ENCODE measurements at regions not wholly inside any gene's neighbourhood (a gene's known extent, or its start where the extent isn't known, plus 50 kb on each side); places are given as distances from the start of the nearest gene placed in this dataset.

DNA sequence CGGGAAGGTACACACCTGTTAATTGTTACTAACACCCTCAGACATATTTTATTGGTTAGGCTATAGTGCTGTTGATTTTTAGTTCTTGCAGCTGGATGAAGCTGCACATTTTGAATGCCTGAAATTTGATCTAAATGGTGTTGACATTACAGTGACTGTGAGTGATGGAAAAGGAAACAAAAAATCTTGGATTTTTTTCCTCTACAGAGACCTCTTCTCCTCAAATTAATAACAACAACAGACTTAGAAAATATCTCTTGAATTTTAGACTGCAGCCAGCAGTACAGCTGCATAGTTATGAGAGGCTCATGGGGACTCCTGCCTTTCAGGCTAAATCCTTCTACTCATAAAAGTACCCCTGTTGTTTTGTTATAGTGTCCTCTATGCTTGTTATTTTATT, 500.5 kb upstream of the SPRY2 start:
- Histone ChIP-seq H3K79me1 (ENCODE audit: low read depth in 1 of 2, low read length in 2 of 2) (no peaks in the 10 kb centered on the region), H3K9ac (ENCODE audit: low read depth, low read length) (no peak overlapping the region), H2BK20ac (ENCODE audit: low read depth, low read length) (no peak overlapping the region), H2BK120ac (ENCODE audit: low read depth, low read length) (no peak overlapping the region), H3K4me1 (ENCODE audit: control insufficient read depth, insufficient read depth, low read length) (no peaks in the 10 kb centered on the region), H2BK15ac (ENCODE audit: low read depth, low read length) (no peak overlapping the region), H3K27ac (ENCODE audit: insufficient read depth, low read length) (no peak overlapping the region), H3K9me1 (ENCODE audit: insufficient read depth, low read length) (no peaks in the 10 kb centered on the region), H3K4me3 (ENCODE audit: insufficient read depth, low read depth, low read length) (no peak overlapping the region), H3K23ac (ENCODE audit: low read depth, low read length) (no peak overlapping the region), H4K5ac (ENCODE audit: low read depth, low read length) (no peak overlapping the region), H3K14ac (replicated peaks; ENCODE audit: low read depth, low read length) (no peak overlapping the region), H2AFZ (replicated peaks; ENCODE audit: low read length, poor library complexity) (no peak overlapping the region), H4K8ac (ENCODE audit: low read depth in 2 of 2, low read length in 2 of 2) (no peak overlapping the region), H3K27me3 (ENCODE audit: control insufficient read depth, insufficient read depth, low read length) (no peaks in the 10 kb centered on the region), H2BK5ac (ENCODE audit: low read depth, low read length, poor library complexity, severe bottlenecking) (no peak overlapping the region), H3K9me3 (ENCODE audit: control insufficient read depth, insufficient read depth, low read length) (peaks cover 6% of the 10 kb centered on the region), H2AK5ac (ENCODE audit: low read depth, low read length) (no peak overlapping the region), H2AK9ac (replicated peaks; ENCODE audit: low read depth, low read length, poor library complexity) (no peak overlapping the region), H3K56ac (ENCODE audit: extremely low read depth, insufficient read depth, low read length) (no peak overlapping the region), H4K91ac (ENCODE audit: insufficient read depth, low read depth, low read length) (no peak overlapping the region), H3K36me3 (ENCODE audit: control insufficient read depth, insufficient read depth, low read length) (no peaks in the 10 kb centered on the region), H3K4ac (ENCODE audit: low read depth, low read length) (no peak overlapping the region), H3K18ac (ENCODE audit: low read depth, low read length) (no peak overlapping the region), H4K20me1 (ENCODE audit: insufficient read depth, low read length) (no peaks in the 10 kb centered on the region), H3K4me2 (ENCODE audit: low read depth, low read length) (no peak overlapping the region)
- DNase-seq, result no peak
- no TSS peak for BruUV-seq (replicated peaks)
- ChIA-PET CTCF (no interaction called here), POLR2A (ENCODE audit: unreplicated experiment) (no interaction called here)
- TF ChIP-seq POLR2A (IDR thresholded peaks at IDR 0.05; ENCODE audit: low read depth, low read length) (no peak), RCOR1 (IDR thresholded peaks at IDR 0.05; ENCODE audit: insufficient replicate concordance, low read length) (no peak), RAD21 (IDR thresholded peaks at IDR 0.05; ENCODE audit: low read length) (no peak), MXI1 (IDR thresholded peaks at IDR 0.05; ENCODE audit: borderline replicate concordance, low read depth, low read length) (no peak), MAFK (IDR thresholded peaks at IDR 0.05; ENCODE audit: low read depth, low read length) (no peak), CEBPB (IDR thresholded peaks at IDR 0.05; ENCODE audit: low read depth, low read length) (no peak), NFE2L2 (IDR thresholded peaks at IDR 0.05; ENCODE audit: low read depth, low read length) (no peak), BHLHE40 (IDR thresholded peaks at IDR 0.05; ENCODE audit: low read depth, low read length) (no peak), CHD1 (IDR thresholded peaks at IDR 0.05; ENCODE audit: low read depth, low read length) (no peak), SMC3 (IDR thresholded peaks at IDR 0.05; ENCODE audit: low read depth, low read length) (no peak), MAZ (IDR thresholded peaks at IDR 0.05; ENCODE audit: borderline replicate concordance, low read depth, low read length) (no peak), USF2 (IDR thresholded peaks at IDR 0.05; ENCODE audit: low read depth, low read length) (no peak), FOS (IDR thresholded peaks at IDR 0.05; ENCODE audit: low read depth, low read length) (no peak)
- TF ChIP-seq, protein P1, sequence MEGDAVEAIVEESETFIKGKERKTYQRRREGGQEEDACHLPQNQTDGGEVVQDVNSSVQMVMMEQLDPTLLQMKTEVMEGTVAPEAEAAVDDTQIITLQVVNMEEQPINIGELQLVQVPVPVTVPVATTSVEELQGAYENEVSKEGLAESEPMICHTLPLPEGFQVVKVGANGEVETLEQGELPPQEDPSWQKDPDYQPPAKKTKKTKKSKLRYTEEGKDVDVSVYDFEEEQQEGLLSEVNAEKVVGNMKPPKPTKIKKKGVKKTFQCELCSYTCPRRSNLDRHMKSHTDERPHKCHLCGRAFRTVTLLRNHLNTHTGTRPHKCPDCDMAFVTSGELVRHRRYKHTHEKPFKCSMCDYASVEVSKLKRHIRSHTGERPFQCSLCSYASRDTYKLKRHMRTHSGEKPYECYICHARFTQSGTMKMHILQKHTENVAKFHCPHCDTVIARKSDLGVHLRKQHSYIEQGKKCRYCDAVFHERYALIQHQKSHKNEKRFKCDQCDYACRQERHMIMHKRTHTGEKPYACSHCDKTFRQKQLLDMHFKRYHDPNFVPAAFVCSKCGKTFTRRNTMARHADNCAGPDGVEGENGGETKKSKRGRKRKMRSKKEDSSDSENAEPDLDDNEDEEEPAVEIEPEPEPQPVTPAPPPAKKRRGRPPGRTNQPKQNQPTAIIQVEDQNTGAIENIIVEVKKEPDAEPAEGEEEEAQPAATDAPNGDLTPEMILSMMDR (conservative IDR thresholded peaks at IDR 0.05; ENCODE audit: low read depth, low read length), result no peak
- intact Hi-C loops (cut with micrococcal nuclease) (no loop called here), dilution Hi-C loops (cut with HindIII; ENCODE audit: low sequenced_read_pairs, unreplicated experiment) (no loop called here), in situ Hi-C loops (cut with MboI; ENCODE audit: low sequenced_read_pairs) (no loop called here)
- ATAC-seq (ENCODE audit: low read depth), result no peak
- WGBS, 2 experiments (ENCODE audit: extremely low coverage in 2 of 2, insufficient read length in 1 of 2), result no CpG with 5 or more reads among the region's 1 CpG

Data from IMR-90 (cell line).